GM19468 (cell line): ENCODE measurements at regions not wholly inside any gene's neighbourhood (a gene's known extent, or its start where the extent isn't known, plus 50 kb on each side); places are given as distances from the start of the nearest gene placed in this dataset.

Experiments
- ATAC-seq: cut with Tn5 transposase; IDR thresholded peaks from one replicate; pipeline ENCODE4 v1.9.1; 2021; ENCODE audit warnings: mild to moderate bottlenecking, moderate library complexity, moderate number of reproducible peaks; ENCODE audit not compliant: unreplicated experiment; ENCODE audit errors: extremely low read depth

DNA sequence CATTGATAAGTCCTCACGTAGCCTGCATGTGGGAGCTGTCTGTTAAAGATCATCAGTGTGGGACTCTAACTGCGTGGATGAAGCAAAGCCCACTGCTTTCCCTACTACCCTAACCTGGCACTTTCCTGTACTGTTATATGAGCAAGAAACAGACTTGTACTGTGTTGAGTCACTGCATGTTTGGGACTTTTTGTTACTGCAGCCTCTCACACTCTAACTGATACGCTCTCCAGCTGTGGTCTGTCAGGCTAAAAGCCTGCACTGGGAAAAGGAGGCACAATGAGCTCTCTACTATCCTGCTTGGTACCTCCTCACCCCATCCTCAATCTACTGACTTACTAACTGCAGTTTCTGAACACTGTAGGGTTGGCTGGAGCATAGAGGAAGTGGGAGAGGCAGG lies 93.7 kb upstream of the PLET1 start:
- ATAC-seq, result no peak

DNA sequence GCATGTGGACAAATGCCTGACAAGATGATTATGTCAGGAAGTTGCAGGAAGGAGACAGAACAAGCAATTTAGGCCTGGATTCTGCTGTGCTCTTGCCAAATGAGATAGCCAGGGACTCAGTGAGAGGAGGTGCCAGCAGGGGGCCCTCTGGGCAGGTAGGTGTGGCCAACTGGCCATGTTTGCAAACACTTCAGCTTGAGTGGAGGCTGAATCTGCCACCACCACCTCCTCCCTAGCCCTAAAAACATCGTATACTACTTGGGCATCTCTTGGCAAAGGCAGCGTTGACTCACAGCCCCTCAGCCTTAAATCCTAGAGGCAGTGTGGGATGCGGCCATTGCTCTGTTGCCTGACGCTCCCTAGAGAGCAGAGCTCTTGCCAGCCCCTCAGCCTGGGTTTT lies 95.1 kb upstream of the PLET1 start:
- ATAC-seq, result no peak

DNA sequence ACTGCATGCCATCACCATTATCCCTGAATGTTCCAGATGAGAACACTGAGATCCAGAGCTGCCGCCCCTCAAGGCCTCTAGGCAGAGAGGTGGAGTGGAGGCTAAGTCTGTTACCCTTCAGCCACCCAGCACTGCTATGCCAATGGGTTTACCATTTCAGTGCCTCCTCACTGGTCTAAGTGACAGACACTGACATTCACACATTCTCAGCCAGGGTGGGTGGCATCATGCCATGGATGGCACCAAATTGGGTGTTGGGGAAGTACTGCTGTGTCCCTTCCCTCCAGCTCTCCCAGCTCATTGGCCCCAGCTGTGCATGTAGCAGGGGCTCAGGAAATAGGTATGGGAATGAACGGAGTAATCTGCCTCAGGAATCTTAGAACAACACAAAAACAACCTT lies 96.8 kb upstream of the PLET1 start:
- no peak for ATAC-seq

- no peak for ATAC-seq
Measured at GRCh38 chr11:112361396-112361795, 100.7 kb upstream of the PLET1 start.

- no peak for ATAC-seq
Measured at GRCh38 chr11:112363527-112363926, 102.9 kb upstream of the PLET1 start.

DNA sequence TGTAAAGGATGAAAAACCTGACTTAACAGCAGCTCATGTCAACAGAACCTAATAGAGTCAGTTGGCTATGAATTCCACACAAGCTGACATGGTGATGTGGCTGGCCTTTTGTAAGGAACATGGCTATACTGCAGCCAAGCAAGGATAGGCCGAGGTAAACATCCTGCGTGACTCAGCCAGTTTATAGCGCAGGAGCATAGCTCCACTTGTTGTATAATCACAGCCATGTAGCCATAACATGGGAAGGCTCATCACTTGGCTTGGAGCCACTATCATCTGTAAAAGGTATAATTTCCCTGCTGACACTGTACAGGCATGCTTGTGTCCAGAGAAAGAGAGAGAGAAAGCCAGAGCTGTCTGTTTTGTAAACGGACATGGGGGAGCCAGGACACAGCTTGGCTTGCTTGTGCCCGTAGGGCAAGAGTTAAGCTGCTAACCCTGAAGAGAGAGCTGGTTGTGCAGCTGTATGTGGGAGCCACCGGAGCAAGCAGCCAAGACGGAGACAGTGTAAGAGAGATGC lies 104.4 kb upstream of the PLET1 start:
- ATAC-seq, result no peak

GRCh38 chr11:112366012-112366411 lies 105.4 kb upstream of the PLET1 start:
- ATAC-seq, result no peak

DNA sequence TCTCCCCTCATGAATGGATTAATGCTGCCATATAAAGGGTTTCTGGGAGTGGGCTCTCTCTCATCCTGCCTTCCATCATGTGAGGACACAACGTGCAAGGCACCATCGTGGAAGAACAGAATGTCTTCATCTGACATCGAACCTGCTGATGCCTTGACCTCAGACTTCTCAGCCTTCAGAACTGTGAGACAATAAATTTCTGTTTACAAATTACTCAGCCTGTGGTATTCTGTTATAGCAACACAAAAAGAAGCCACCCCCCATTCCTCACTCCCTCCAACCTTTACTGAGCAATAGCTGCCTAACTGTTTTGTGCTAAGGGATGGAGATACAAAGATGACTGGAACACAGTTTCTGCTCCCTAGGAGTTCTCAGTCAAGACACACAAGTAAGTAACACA lies 106.1 kb upstream of the PLET1 start:
- ATAC-seq, result no peak

- no peak for ATAC-seq
Measured at GRCh38 chr11:112367461-112367860, 106.8 kb upstream of the PLET1 start.

GRCh38 chr11:112367895-112368294 lies 107.2 kb upstream of the PLET1 start:
- no peak for ATAC-seq

DNA sequence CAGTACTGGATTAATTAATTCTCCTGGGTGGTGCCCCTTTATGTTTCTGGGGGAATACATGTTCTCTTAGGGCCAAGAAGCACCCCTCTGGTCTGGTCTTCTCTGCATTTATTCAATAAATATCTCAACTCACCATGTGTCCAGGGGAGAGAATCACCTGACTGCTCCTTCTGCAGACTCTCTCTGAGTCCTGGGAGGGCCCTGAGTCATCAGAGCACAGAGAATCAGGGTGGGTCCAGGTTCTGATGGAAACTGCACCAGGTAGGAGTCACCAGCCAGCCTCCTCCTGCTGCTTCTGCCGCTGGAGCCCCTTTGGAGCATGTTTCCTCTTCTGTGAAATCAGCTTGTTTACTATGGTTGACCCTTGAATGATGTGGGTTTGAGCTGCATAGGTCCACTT lies 107.7 kb upstream of the PLET1 start:
- no peak for ATAC-seq

DNA sequence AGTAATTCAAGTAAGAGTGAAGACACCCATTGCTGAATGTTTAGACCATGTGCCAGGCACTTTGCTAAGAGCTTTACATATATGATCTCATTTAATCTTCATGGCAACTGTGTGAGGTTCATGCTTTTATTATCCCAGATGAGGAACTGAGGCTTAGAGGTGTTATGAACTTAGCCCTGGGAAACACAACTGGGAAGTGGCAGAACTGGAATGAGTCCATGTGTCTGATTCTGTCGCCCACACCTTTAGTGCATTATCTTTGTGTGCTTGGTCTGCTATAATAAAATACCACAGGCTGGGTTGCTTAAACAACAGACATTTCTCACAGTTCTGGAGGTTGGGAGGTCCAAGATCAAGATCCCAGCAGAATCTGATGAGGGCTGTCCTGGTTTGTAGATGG lies 108.7 kb upstream of the PLET1 start:
- no peak for ATAC-seq

GRCh38 chr11:112369916-112370315 lies 109.3 kb upstream of the PLET1 start:
- no peak for ATAC-seq

- no peak for ATAC-seq
Measured at GRCh38 chr11:112374486-112375140, 114.0 kb upstream of the PLET1 start.

GRCh38 chr11:112377946-112378345 lies 117.3 kb upstream of the PLET1 start:
- ATAC-seq, result no peak

DNA sequence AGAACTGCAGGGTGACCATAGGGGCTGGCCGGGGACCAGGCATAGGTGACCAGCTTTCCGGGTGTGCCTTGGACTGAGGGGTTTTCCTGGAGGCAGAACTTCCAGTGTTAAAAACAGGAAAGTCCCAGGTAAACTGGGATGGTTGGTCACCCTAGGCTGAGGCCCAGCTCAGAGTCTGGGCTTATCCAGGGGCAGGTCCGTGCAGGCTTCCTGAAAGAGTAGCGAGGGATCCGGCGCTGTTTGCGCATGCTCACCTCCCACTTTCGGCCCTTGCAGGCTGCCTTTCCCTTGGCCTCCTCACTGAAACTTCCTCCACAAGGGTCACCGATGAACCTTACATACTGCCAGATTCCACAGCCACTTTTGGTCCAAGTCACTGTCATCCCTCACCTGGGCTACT lies 119.8 kb upstream of the PLET1 start:
- no peak for ATAC-seq

DNA sequence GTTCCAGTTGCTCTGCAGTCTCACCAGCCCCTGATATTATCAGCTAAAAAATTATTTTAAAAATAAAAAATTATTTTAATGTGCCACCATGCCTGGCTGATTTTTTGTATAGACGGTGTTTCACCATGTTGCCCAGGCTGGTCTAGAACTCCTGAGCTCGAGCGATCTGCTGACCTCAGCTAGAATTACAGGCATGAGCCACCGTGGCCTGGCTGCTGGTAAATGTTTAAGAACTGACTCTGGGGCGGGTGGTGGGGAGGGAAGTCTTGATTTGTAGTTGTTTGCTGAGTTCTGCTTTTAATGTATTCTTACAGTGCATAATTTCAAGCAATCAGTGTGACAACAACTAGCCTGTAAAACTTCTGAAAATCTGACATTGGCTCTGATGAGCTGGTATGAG lies 120.9 kb upstream of the PLET1 start:
- ATAC-seq, result no peak

GRCh38 chr11:112382561-112382960 lies 121.9 kb upstream of the PLET1 start:
- no peak for ATAC-seq

- no peak for ATAC-seq
Measured at GRCh38 chr11:112388496-112388895, 127.8 kb upstream of the PLET1 start.

DNA sequence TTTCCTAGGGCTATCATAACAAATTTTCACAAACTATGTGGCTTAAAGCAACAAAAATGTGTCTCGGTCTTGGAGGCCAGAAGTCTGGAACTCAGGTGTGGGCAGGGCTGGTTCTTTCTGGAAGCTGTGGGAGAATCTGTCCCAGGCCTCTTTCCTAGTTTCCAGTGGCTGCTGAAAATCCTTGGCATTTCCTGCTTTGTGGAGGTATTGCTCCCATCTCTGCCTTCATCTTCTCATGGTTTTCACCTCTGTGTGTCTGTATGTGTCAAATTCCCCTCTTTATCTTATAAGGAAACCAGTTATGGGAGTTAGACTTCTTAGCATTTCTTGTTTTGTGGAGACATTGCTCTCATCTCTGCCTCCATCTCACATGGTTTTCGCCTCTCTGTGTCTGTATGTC lies 130.4 kb upstream of the PLET1 start:
- ATAC-seq, result no peak

GRCh38 chr11:112392904-112393303 lies 132.2 kb upstream of the PLET1 start:
- ATAC-seq, result no peak

DNA sequence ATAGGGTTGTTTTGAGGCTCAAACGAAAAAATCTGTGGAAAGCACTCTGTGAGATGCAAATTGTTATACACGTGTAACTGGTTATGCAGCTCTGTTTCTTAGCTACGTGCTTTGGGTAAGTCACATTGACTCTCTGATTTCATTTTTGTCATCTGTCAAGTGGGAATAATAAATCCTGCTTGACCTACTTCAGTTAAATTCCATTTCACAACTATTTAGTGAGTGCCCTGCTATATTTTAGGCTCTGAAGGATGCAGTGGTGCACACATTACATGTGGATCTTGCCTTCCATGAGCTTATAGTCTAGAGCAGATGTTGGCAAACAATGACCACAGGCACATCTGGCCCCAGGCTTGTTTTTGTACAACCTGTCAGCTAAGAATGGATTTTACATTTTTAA lies 133.6 kb upstream of the PLET1 start:
- no peak for ATAC-seq

DNA sequence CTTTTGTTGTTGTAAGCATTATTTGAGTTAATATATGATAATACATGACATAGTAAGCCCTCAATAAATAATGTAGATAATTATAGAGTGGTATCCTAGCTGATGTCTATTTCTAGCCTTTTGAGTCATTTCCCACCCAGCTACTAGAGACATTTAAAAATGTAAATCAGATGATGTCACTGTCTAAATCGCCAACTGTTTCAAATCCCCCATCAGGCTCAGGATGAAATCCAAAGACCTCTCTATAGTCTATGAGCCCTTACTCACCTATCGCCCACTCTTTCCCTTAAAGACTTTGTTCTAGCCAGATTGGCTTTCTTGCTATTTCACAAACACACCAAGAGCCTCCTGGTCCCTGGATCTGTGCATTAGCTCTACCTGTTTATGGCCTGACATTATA lies 135.4 kb upstream of the PLET1 start:
- no peak for ATAC-seq
